SK-N-SH (cell line): ENCODE measurements at regions not wholly inside any gene's neighbourhood (a gene's known extent, or its start where the extent isn't known, plus 50 kb on each side); places are given as distances from the start of the nearest gene placed in this dataset.

Source experiments
- CTCF ChIA-PET: fragments of 300-600, 350-600 bp; formaldehyde crosslinking; extraction: SDS; loops from one replicate; lab custom pipeline; 2021; lab: Yijun Ruan, JAX
- POLR2A ChIA-PET: fragments of 350-600 bp; sonication (Branson Sonifier 250); formaldehyde crosslinking; extraction: SDS; loops from one replicate; lab custom pipeline; 2020; ENCODE audit warnings: antibody characterized with exemption, inconsistent platforms; lab: Yijun Ruan, JAX
- DNase-seq: peaks from one replicate; pipeline ENCODE4 v3.0.0; 2012
- H2AFZ ChIP-seq: fragments of 200-600 bp; sonication (generic); 2 replicates; pipeline ENCODE4 v1.8.1; 2016; ENCODE audit warnings: antibody characterized with exemption, mild to moderate bottlenecking, low read depth
- H3F3A ChIP-seq: fragments of 200-600 bp; sonication (generic); replicated peaks from 2 replicates; pipeline ENCODE3; 2016; ENCODE audit warnings: antibody characterized with exemption, mild to moderate bottlenecking; ENCODE audit not compliant: insufficient read depth
- H3K27ac ChIP-seq, 2 experiments: fragments of 200-500 bp in 1 of 2; fragments of 200-600 bp in 1 of 2; sonication (Bioruptor generic) in 1 of 2; sonication (generic), shearing (Covaris generic) in 1 of 2; 2 replicates each; pipeline versions ENCODE4 v1.5.1 to v1.6.1; 2014 to 2016; ENCODE audit warnings: low read depth in 2 of 2, inconsistent platforms in 1 of 2, low read length in 1 of 2, mild to moderate bottlenecking in 1 of 2, mixed read lengths in 1 of 2
- H3K27me3 ChIP-seq: fragments of 200-600 bp; sonication (generic), shearing (Covaris generic); 2 replicates; pipeline ENCODE4 v1.6.1; 2016; ENCODE audit warnings: mixed run types; ENCODE audit not compliant: insufficient read depth
- H3K36me3 ChIP-seq, 2 experiments: fragments of 200-500 bp in 1 of 2; fragments of 200-600 bp in 1 of 2; sonication (Bioruptor generic) in 1 of 2; sonication (generic) in 1 of 2; replicated peaks in 1 of 2; 2 replicates each; pipeline versions ENCODE3 to v1.5.1; 2014 to 2016; ENCODE audit warnings: low read length in 1 of 2, mild to moderate bottlenecking in 1 of 2; ENCODE audit not compliant: insufficient read depth in 2 of 2, control insufficient read depth in 1 of 2
- H3K4me1 ChIP-seq, 2 experiments: fragments of 200-500 bp in 1 of 2; fragments of 200-600 bp in 1 of 2; sonication (Bioruptor generic) in 1 of 2; sonication (generic), shearing (Covaris generic) in 1 of 2; 2 replicates each; pipeline versions ENCODE4 v1.5.1 to v1.6.1; 2014 to 2016; ENCODE audit warnings: low read depth in 1 of 2, low read length in 1 of 2, mixed run types in 1 of 2; ENCODE audit not compliant: insufficient read depth in 2 of 2, control insufficient read depth in 1 of 2
- H3K4me2 ChIP-seq: fragments of 200-600 bp; sonication (generic), shearing (Covaris generic); 2 replicates; pipeline ENCODE4 v1.6.1; 2017; ENCODE audit warnings: mixed run types
- H3K4me3 ChIP-seq, 2 experiments: fragments of 200-500 bp in 1 of 2; fragments of 200-600 bp in 1 of 2; sonication (Bioruptor generic) in 1 of 2; sonication (generic), shearing (Covaris generic) in 1 of 2; 2 replicates each; pipeline versions ENCODE4 v1.5.1 to v1.8.1; 2014 to 2016; ENCODE audit warnings: low read depth in 2 of 2, inconsistent platforms in 1 of 2, low read length in 1 of 2, mild to moderate bottlenecking in 1 of 2, mixed read lengths in 1 of 2, moderate library complexity in 1 of 2
- H3K79me2 ChIP-seq: fragments of 200-600 bp; sonication (generic); 2 replicates; pipeline ENCODE4 v1.8.1; 2017; ENCODE audit warnings: mild to moderate bottlenecking; ENCODE audit not compliant: insufficient read depth
- H3K9ac ChIP-seq: fragments of 200-600 bp; sonication (generic); 2 replicates; pipeline ENCODE4 v1.6.1; 2017; ENCODE audit warnings: mixed run types
- H3K9me2 ChIP-seq: fragments of 200-600 bp; sonication (generic); 2 replicates; pipeline ENCODE4 v1.6.1; 2017; ENCODE audit warnings: mixed run types
- H3K9me3 ChIP-seq: fragments of 200-600 bp; sonication (generic); 2 replicates; pipeline ENCODE4 v1.6.1; 2017; ENCODE audit warnings: mixed run types, mild to moderate bottlenecking, moderate library complexity
- H4K20me1 ChIP-seq: fragments of 200-600 bp; sonication (generic); 2 replicates; pipeline ENCODE4 v1.6.1; 2017; ENCODE audit warnings: mild to moderate bottlenecking, mixed run types; ENCODE audit not compliant: insufficient read depth
- CTCF ChIP-seq: fragments of 200-600 bp; sonication (generic); IDR thresholded peaks from 2 replicates; pipeline ENCODE4 v1.6.1; 2017; ENCODE audit warnings: antibody characterized with exemption, mild to moderate bottlenecking, moderate library complexity
- EP300 ChIP-seq, 2 experiments: IDR thresholded peaks; 2 replicates each; pipeline versions ENCODE4 v1.4.0 to v1.6.1; 2012; ENCODE audit warnings: borderline replicate concordance in 1 of 2, low read depth in 1 of 2, low read length in 1 of 2
- FOSL2 ChIP-seq: IDR thresholded peaks from 2 replicates; pipeline ENCODE4 v1.4.0; 2012; ENCODE audit warnings: low read depth, mild to moderate bottlenecking, moderate library complexity, borderline replicate concordance
- FOXJ3 ChIP-seq: sonication (generic); formaldehyde crosslinking; IDR thresholded peaks from 2 replicates; pipeline ENCODE4 v1.5.1; 2020; ENCODE audit warnings: mild to moderate bottlenecking, missing genetic modification reagents
- FOXM1 ChIP-seq: IDR thresholded peaks from 2 replicates; pipeline ENCODE4 v1.4.0; 2012; ENCODE audit warnings: low read depth, mild to moderate bottlenecking
- IRF3 ChIP-seq: fragments of 150-350 bp; IDR thresholded peaks from 2 replicates; pipeline ENCODE4 v1.6.1; 2016; ENCODE audit warnings: mild to moderate bottlenecking, low read depth, low read length
- JUND ChIP-seq: IDR thresholded peaks from 2 replicates; pipeline ENCODE4 v1.4.0; 2012
- MAX ChIP-seq: IDR thresholded peaks from 2 replicates; pipeline ENCODE4 v1.4.0; 2012; ENCODE audit warnings: low read depth
- NRF1 ChIP-seq: IDR thresholded peaks from 2 replicates; pipeline ENCODE4 v1.6.1; 2012; ENCODE audit warnings: low read depth, mild to moderate bottlenecking, low read length
- POLR2AphosphoS5 ChIP-seq: IDR thresholded peaks from 2 replicates; pipeline ENCODE4 v1.6.1; 2012; ENCODE audit warnings: low read depth, low read length
- RAD21 ChIP-seq: IDR thresholded peaks from 2 replicates; pipeline ENCODE4 v1.6.1; 2012; ENCODE audit warnings: mild to moderate bottlenecking, low read length
- RCOR1 ChIP-seq: fragments of 150-350 bp; IDR thresholded peaks from 2 replicates; pipeline ENCODE4 v1.6.1; 2017; ENCODE audit warnings: antibody characterized with exemption, low read length
- REST ChIP-seq: IDR thresholded peaks from 2 replicates; pipeline ENCODE4 v1.6.1; 2012; ENCODE audit warnings: mild to moderate bottlenecking, low read depth, low read length, moderate library complexity
- SMC3 ChIP-seq: IDR thresholded peaks from 2 replicates; pipeline ENCODE4 v1.6.1; 2012; ENCODE audit warnings: low read depth, low read length, improper control_type of control experiment
- TAF1 ChIP-seq: IDR thresholded peaks from 2 replicates; pipeline ENCODE4 v1.6.1; 2012; ENCODE audit warnings: low read depth, mild to moderate bottlenecking, low read length, moderate library complexity, borderline replicate concordance
- YY1 ChIP-seq: IDR thresholded peaks from 2 replicates; pipeline ENCODE4 v1.4.0; 2012; ENCODE audit warnings: low read depth, mild to moderate bottlenecking
- ZBTB33 ChIP-seq: IDR thresholded peaks from 2 replicates; pipeline ENCODE4 v1.4.0; 2012; ENCODE audit warnings: low read depth, borderline replicate concordance
- WGBS: methylation state at CpG from one replicate; pipeline ENCODE4 v1.1.6; 2017; ENCODE audit warnings: low lambda C conversion rate; 5-methylcytosine and 5-hydroxymethylcytosine counted together

- CTCF ChIA-PET = no interaction called here
- 0 out of 2 replicates have a peak, but pooled peaks cover 2% of the 10 kb centered on the region for H3K9me3 ChIP-seq
- no peaks in the 10 kb centered on the region; a peak in 1 of 4 replicates for H3K4me1 ChIP-seq
- no peak overlapping the region for H3K27ac ChIP-seq
- H4K20me1 ChIP-seq = no peaks in the 10 kb centered on the region
- TF ChIP-seq YY1 (no peak), NRF1 (no peak), MAX (no peak), RCOR1 (no peak), FOXM1 (no peak), SMC3 (no peak)
- TF ChIP-seq, all 33 proteins: peak for 0
- DNase-seq = no peak
- no peaks in the 10 kb centered on the region for H3K27me3 ChIP-seq
- no peak overlapping the region for H3K9ac ChIP-seq
- POLR2A ChIA-PET = no interaction called here
- H3K79me2 ChIP-seq = no peaks in the 10 kb centered on the region
- H3K36me3 ChIP-seq = no peaks in the 10 kb centered on the region
- no peak overlapping the region for H3K4me3 ChIP-seq
- H3K9me2 ChIP-seq = no peaks in the 10 kb centered on the region
- H3F3A ChIP-seq = no peaks in the 10 kb centered on the region
- H2AFZ ChIP-seq = no peak overlapping the region
- no peak overlapping the region for H3K4me2 ChIP-seq
- 60% methylated on average over 2 of the region's 7 CpGs for WGBS
Observed at GRCh38 chr2:78407960-78408794, 617.3 kb upstream of the REG3G start.

GRCh38 chr2:78408795-78409118 lies 616.7 kb upstream of the REG3G start:
- no peaks in the 10 kb centered on the region for H3F3A ChIP-seq
- WGBS = no CpG with 5 or more reads among the region's 2 CpGs
- no peak overlapping the region for H3K9ac ChIP-seq
- ChIA-PET CTCF (no interaction called here), POLR2A (no interaction called here)
- no peak overlapping the region for H2AFZ ChIP-seq
- no peak for DNase-seq
- no peak overlapping the region for H3K4me2 ChIP-seq
- H4K20me1 ChIP-seq = no peaks in the 10 kb centered on the region
- no peaks in the 10 kb centered on the region for H3K27me3 ChIP-seq
- no peaks in the 10 kb centered on the region for H3K9me2 ChIP-seq
- 0 out of 2 replicates have a peak, but pooled peaks cover 2% of the 10 kb centered on the region for H3K9me3 ChIP-seq
- no peak overlapping the region for H3K27ac ChIP-seq
- no peaks in the 10 kb centered on the region for H3K36me3 ChIP-seq
- H3K4me3 ChIP-seq = no peak overlapping the region
- H3K4me1 ChIP-seq = no peaks in the 10 kb centered on the region; a peak in 1 of 4 replicates
- no peaks in the 10 kb centered on the region for H3K79me2 ChIP-seq
- TF ChIP-seq EP300 (IDR thresholded peaks at IDR 0.05; ENCODE audit: borderline replicate concordance in 1 of 2, low read depth in 1 of 2, low read length in 1 of 2) (no peak), TAF1 (no peak), ZBTB33 (no peak), RAD21 (no peak), POLR2AphosphoS5 (no peak), NRF1 (no peak), JUND (no peak), FOSL2 (no peak), REST (no peak), IRF3 (no peak), CTCF (no peak), FOXJ3 (CRISPR knock-in tag) (no peak), RCOR1 (no peak), FOXM1 (no peak)
